Epithelial cell of esophagus (primary cell): ENCODE measurements at regions not wholly inside any gene's neighbourhood (a gene's known extent, or its start where the extent isn't known, plus 50 kb on each side); places are given as distances from the start of the nearest gene placed in this dataset.
A peak's percentile ranks its signal among the peaks of the same experiment; 100 is the strongest.

Experiments used
- DNase-seq: peaks from one replicate; pipeline ENCODE4 v3.0.0; 2010; ENCODE audit warnings: low read depth
- H3K4me3 ChIP-seq: 2 replicates; pipeline ENCODE4 v1.5.1; 2011; ENCODE audit warnings: mild to moderate bottlenecking, low read length, control low read depth
- CTCF ChIP-seq: IDR thresholded peaks from 2 replicates; pipeline ENCODE4 v1.5.1; 2011; ENCODE audit warnings: low read depth, mild to moderate bottlenecking, low read length, control low read depth, inconsistent platforms; ENCODE audit not compliant: insufficient read depth; ENCODE audit errors: missing control alignments

- no peak for TF ChIP-seq CTCF
Measured at GRCh38 chr2:7835151-7835550, 846.7 kb upstream of the ID2 start.

GRCh38 chr2:7835693-7836680 lies 845.9 kb upstream of the ID2 start:
- no peak overlapping the region for H3K4me3 ChIP-seq
- DNase-seq: no peak
- TF ChIP-seq CTCF: no peak

More at GRCh38 chr2:7835151-7835550, 846.7 kb upstream of the ID2 start:
- H3K4me3 ChIP-seq: no peak overlapping the region
- DNase-seq: no peak

- no peak for TF ChIP-seq CTCF
- no peak for DNase-seq
- H3K4me3 ChIP-seq: no peak overlapping the region
Measured at GRCh38 chr2:7837237-7837760, 844.6 kb upstream of the ID2 start.

- no peak overlapping the region for H3K4me3 ChIP-seq
- TF ChIP-seq CTCF: no peak
- no peak for DNase-seq
Measured at GRCh38 chr2:7838669-7839068, 843.2 kb upstream of the ID2 start.

- H3K4me3 ChIP-seq: no peak overlapping the region
- no peak for DNase-seq
- no peak for TF ChIP-seq CTCF
Measured at GRCh38 chr2:7840651-7841380, 841.0 kb upstream of the ID2 start.

GRCh38 chr2:7841751-7842150 lies 840.1 kb upstream of the ID2 start:
- DNase-seq: peak; percentile 42
- no peak overlapping the region for H3K4me3 ChIP-seq
- no peak for TF ChIP-seq CTCF
